Nephron (organoid): ENCODE measurements at regions not wholly inside any gene's neighbourhood (a gene's known extent, or its start where the extent isn't known, plus 50 kb on each side); places are given as distances from the start of the nearest gene placed in this dataset.
A peak's percentile ranks its signal among the peaks of the same experiment; 100 is the strongest.

Experiments
- H3K27ac Mint-ChIP-seq, 3 experiments: 2 replicates each; pipeline ENCODE4 v1.8.0; 2020; ENCODE audit warnings: mixed read lengths in 3 of 3, mild to moderate bottlenecking in 2 of 3, moderate library complexity in 1 of 3
- H3K27me3 Mint-ChIP-seq: 2 replicates; pipeline ENCODE4 v1.8.0; 2021; ENCODE audit warnings: low read depth, mild to moderate bottlenecking, moderate library complexity, mixed read lengths
- H3K36me3 Mint-ChIP-seq: 2 replicates; pipeline ENCODE4 v1.8.0; 2020; ENCODE audit warnings: low read depth, mixed read lengths
- H3K4me1 Mint-ChIP-seq: 2 replicates; pipeline ENCODE4 v1.8.0; 2020; ENCODE audit warnings: mixed read lengths
- H3K4me3 Mint-ChIP-seq, 3 experiments: 2 replicates each; pipeline ENCODE4 v1.8.0; 2020; ENCODE audit warnings: mild to moderate bottlenecking in 3 of 3, mixed read lengths in 3 of 3, moderate library complexity in 2 of 3
- H3K9me3 Mint-ChIP-seq: 2 replicates; pipeline ENCODE4 v1.8.0; 2020; ENCODE audit warnings: mixed read lengths
- TF ChIP-seq, protein P1 (sequence below), 3 experiments: fragments of 200-600 bp; sonication (generic); IDR thresholded peaks; one replicate each; pipeline ENCODE4 v1.5.0; 2021; ENCODE audit warnings: antibody characterized with exemption in 3 of 3; ENCODE audit not compliant: unreplicated experiment in 3 of 3

DNA sequence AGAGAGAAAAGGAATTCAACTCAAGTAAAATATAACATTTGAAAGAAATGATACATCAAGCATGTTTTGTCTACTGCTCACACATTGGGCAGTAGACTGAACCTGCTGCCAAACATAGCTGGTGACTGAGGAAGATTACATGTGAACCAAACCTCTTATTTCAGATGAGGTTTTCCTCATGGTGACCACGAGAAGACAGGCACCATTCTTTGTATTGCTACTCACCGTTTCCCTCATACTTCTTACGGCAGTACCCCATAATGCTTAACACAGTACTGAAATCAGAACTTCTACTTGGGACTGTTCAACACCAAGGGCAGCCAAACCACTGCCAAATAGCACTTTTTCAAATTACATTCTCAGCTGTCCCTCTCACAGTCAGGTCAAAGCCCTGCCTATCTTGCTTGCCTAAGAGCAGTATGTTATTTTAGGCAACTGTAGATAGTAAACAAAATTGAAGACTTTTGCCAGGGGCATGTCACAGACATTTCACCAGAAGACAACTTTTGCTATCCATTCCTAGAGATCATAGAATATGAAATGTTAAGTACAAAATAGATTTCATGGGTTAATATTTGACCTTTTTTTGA is 167.1 kb upstream of the DOK6 start:
- Mint-ChIP-seq H3K27ac (no peak overlapping the region), H3K36me3 (no peaks in the 10 kb centered on the region), H3K27me3 (no peaks in the 10 kb centered on the region), H3K4me3 (no peak overlapping the region), H3K9me3 (no peaks in the 10 kb centered on the region), H3K4me1 (no peaks in the 10 kb centered on the region)
- TF ChIP-seq, protein P1, sequence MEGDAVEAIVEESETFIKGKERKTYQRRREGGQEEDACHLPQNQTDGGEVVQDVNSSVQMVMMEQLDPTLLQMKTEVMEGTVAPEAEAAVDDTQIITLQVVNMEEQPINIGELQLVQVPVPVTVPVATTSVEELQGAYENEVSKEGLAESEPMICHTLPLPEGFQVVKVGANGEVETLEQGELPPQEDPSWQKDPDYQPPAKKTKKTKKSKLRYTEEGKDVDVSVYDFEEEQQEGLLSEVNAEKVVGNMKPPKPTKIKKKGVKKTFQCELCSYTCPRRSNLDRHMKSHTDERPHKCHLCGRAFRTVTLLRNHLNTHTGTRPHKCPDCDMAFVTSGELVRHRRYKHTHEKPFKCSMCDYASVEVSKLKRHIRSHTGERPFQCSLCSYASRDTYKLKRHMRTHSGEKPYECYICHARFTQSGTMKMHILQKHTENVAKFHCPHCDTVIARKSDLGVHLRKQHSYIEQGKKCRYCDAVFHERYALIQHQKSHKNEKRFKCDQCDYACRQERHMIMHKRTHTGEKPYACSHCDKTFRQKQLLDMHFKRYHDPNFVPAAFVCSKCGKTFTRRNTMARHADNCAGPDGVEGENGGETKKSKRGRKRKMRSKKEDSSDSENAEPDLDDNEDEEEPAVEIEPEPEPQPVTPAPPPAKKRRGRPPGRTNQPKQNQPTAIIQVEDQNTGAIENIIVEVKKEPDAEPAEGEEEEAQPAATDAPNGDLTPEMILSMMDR (IDR thresholded peaks at IDR 0.05; ENCODE audit: unreplicated experiment in 3 of 3) = no peak

DNA sequence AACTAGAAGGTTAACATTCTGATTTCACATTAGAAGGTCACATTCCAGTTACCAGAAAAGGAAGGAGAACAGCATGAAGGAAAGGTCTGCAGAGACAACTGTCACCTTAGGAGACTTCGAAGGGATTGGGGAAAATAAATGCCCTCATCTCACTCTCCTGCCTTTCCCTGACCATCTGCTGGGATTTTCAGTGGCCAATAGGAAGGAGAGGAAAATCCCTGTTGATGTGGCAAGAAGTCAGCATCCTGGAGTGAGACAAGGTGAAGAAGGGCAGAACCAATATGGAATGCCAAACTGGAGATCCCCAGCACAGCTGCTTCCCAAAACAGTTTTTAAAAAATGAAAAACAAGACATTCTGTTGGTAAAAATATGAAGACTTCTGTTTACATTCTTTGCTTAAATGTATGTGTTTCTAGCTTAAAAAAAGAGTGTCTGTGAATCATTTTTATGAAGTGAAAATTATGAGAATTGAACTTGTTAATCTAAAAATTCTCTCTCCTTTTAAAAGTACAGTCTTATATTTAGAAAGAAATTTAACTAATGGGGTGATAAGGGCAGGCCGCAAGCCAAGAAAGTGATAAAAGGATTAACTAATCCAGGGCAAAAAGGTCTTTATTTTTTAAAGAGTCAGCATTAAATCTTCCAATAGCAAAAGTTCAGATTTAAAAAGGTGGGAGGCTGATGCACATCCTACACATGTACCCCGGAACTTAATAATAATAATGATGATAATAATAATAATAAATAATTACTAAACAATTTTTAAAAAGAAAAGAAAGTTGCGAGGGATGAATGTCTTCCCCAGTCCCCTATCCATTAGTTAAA is 160.6 kb upstream of the DOK6 start:
- Mint-ChIP-seq H3K27me3 (no peaks in the 10 kb centered on the region), H3K4me3 (no peak overlapping the region), H3K36me3 (no peaks in the 10 kb centered on the region), H3K27ac (no peak overlapping the region), H3K9me3 (no peaks in the 10 kb centered on the region), H3K4me1 (no peaks in the 10 kb centered on the region)
- TF ChIP-seq, protein P1 (IDR thresholded peaks at IDR 0.05; ENCODE audit: unreplicated experiment in 3 of 3) = no peak

DNA sequence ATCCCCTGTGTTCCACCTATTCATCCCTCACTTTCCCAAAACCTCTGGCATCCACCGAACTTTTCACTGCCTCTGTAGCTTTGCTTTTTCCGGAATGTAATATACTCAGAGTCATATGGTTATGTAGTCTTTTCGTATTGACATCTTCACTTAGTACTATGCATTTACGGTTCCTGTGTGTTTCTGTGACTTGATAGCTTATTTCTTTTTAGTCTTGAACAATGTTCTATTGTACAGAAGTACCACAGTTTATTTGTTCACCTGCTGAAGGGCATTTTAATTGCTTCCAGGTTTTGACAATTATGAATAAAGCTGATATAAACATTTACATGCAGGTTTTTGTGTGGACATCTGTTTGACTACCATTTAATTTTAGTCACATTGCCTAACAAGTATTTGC is 154.7 kb upstream of the DOK6 start:
- Mint-ChIP-seq H3K27ac (no peak overlapping the region), H3K4me3 (no peak overlapping the region), H3K27me3 (no peaks in the 10 kb centered on the region), H3K36me3 (peaks cover 4% of the 10 kb centered on the region), H3K9me3 (no peaks in the 10 kb centered on the region), H3K4me1 (peaks cover 8% of the 10 kb centered on the region)
- TF ChIP-seq, protein P1 (IDR thresholded peaks at IDR 0.05; ENCODE audit: unreplicated experiment in 3 of 3) = no peak

DNA sequence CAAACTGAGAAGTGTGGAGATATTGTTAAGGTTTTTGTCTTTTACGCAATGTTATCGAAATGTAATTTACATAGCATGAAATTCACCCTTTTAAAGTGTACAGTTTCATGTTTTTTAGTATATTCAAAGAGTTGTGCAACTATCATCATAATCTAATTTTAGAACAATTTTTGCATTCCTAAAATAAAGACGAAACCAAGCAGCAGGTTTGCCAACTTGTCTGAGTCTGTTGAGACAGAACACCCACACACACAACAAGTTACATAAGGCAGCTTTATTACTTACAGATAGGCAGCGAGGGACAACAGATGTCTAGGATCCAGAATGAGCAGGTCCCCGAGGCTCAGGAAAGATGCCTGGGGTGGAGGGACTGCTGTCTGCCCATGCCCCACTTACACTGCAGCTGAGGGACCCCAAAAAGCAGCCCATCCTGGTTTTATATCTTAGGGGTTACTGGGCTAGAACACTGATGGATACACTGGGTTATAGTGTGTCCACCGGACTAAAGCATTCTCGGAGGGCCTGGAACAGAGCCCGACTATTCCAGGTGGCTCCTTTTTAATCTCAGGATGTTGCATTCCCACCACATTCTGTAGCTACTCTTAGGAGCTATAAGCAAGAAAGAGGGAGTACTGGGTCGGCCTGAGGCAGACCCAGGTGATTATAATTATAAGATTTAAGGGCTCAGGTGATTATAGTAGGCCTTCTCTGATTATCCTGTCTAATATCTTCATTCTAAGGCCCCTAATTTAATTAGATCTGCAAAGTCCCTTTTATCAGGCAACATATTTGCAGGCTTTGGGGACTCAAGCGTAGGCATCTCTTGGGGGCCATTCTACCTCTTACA is 150.2 kb upstream of the DOK6 start:
- Mint-ChIP-seq H3K27me3 (no peaks in the 10 kb centered on the region), H3K36me3 (peaks cover 4% of the 10 kb centered on the region), H3K4me3 (no peak overlapping the region), H3K4me1 (peaks cover 8% of the 10 kb centered on the region), H3K27ac (peak overlapping the region in 1 of 3 experiments; percentile 20), H3K9me3 (peaks cover 3% of the 10 kb centered on the region)
- TF ChIP-seq, protein P1 (IDR thresholded peaks at IDR 0.05; ENCODE audit: unreplicated experiment in 3 of 3) = no peak

DNA sequence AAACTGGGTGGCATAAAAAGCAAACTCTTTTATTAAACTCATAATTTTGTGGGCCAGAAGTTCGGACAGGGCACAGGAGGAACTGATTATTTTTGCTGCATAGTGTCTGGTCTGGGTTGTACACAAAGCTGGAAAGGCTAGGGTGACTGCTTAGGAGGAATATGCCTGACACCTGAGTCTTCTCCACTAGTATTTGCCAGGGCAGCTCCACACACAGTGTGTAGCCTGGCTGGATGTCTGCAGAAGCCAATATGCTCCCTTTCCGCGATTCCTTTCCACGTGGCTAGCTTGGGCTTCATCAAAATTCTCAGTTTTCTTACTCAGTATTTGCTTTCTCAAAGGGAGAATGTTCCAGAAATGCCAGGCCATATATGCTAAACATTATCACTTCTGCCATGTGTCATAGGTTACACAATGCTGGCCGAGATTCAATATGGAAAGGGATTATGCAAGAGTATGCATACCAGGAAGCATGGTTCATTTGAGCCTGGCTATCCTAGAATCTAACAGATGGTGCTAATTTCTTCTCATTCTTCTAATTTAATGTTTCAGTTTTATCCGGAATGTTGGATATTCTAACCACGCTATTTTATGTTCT is 142.7 kb upstream of the DOK6 start:
- Mint-ChIP-seq H3K4me1 (no peaks in the 10 kb centered on the region), H3K27me3 (no peaks in the 10 kb centered on the region), H3K36me3 (no peaks in the 10 kb centered on the region), H3K4me3 (no peak overlapping the region), H3K27ac (no peak overlapping the region), H3K9me3 (peaks cover 3% of the 10 kb centered on the region)
- TF ChIP-seq, protein P1 (IDR thresholded peaks at IDR 0.05; ENCODE audit: unreplicated experiment in 3 of 3) = no peak
